Smooth muscle cell (in vitro differentiated cells): ENCODE measurements at regions not wholly inside any gene's neighbourhood (a gene's known extent, or its start where the extent isn't known, plus 50 kb on each side); places are given as distances from the start of the nearest gene placed in this dataset.

ENCODE experiments used
- DNase-seq: peaks from one replicate; lab custom pipeline; 2025; ENCODE audit not compliant: unreplicated experiment; lab: John Stamatoyannopoulos, UW
- H2AFZ ChIP-seq: fragments of 200-600 bp; sonication (generic); 2 replicates; pipeline ENCODE4 v1.6.0; 2016; ENCODE audit warnings: antibody characterized with exemption, low read depth, mild to moderate bottlenecking
- H3F3A ChIP-seq: fragments of 200-600 bp; sonication (generic); 2 replicates; pipeline ENCODE4 v1.6.0; 2017; ENCODE audit warnings: antibody characterized with exemption, low read depth
- H3K27ac ChIP-seq: fragments of 200-600 bp; sonication (generic); 2 replicates; pipeline ENCODE4 v1.5.1; 2016; ENCODE audit warnings: low read depth, mild to moderate bottlenecking
- H3K27me3 ChIP-seq: fragments of 200-600 bp; sonication (generic); 2 replicates; pipeline ENCODE4 v1.6.1; 2016; ENCODE audit warnings: low read depth, mild to moderate bottlenecking
- H3K36me3 ChIP-seq: fragments of 200-600 bp; sonication (generic); 2 replicates; pipeline ENCODE4 v1.5.1; 2016; ENCODE audit warnings: low read depth
- H3K4me1 ChIP-seq: fragments of 200-600 bp; sonication (generic); 2 replicates; pipeline ENCODE4 v1.5.1; 2016; ENCODE audit warnings: low read depth
- H3K4me2 ChIP-seq: fragments of 200-600 bp; sonication (generic); 2 replicates; pipeline ENCODE4 v1.6.0; 2016; ENCODE audit warnings: mild to moderate bottlenecking
- H3K4me3 ChIP-seq: fragments of 200-600 bp; sonication (generic); 2 replicates; pipeline ENCODE4 v1.5.1; 2016; ENCODE audit warnings: mild to moderate bottlenecking
- H3K79me2 ChIP-seq: fragments of 200-600 bp; sonication (generic); 2 replicates; pipeline ENCODE4 v1.6.0; 2016; ENCODE audit warnings: low read depth, mild to moderate bottlenecking
- H3K9ac ChIP-seq: fragments of 200-600 bp; sonication (generic); 2 replicates; pipeline ENCODE4 v1.6.0; 2016; ENCODE audit warnings: low read depth
- H3K9me3 ChIP-seq: fragments of 200-600 bp; sonication (generic); replicated peaks from 2 replicates; pipeline ENCODE4 v1.5.1; 2016; ENCODE audit warnings: low read depth
- H4K20me1 ChIP-seq: fragments of 200-600 bp; sonication (generic); 2 replicates; pipeline ENCODE4 v1.6.0; 2016; ENCODE audit warnings: low read depth
- CTCF ChIP-seq: fragments of 200-600 bp; sonication (generic); IDR thresholded peaks from 2 replicates; pipeline ENCODE4 v1.5.1; 2017; ENCODE audit warnings: borderline replicate concordance, mild to moderate bottlenecking, antibody characterized with exemption; ENCODE audit not compliant: insufficient read depth, poor library complexity, severe bottlenecking
- WGBS: methylation state at CpG from one replicate; pipeline ENCODE4 v1.1.7; 2016; ENCODE audit warnings: low lambda C conversion rate; 5-methylcytosine and 5-hydroxymethylcytosine counted together

GRCh38 chr12:81809113-81809777 lies 50.1 kb upstream of the PPFIA2 start:
- no peak overlapping the region for H3K9ac ChIP-seq
- WGBS, result 86% methylated on average over 4 of the region's 4 CpGs
- no peaks in the 10 kb centered on the region for H3F3A ChIP-seq
- no peak overlapping the region for H3K27ac ChIP-seq
- H3K4me2 ChIP-seq, result no peak overlapping the region
- H3K4me1 ChIP-seq, result no peaks in the 10 kb centered on the region
- H2AFZ ChIP-seq, result no peak overlapping the region
- H3K79me2 ChIP-seq, result no peaks in the 10 kb centered on the region
- TF ChIP-seq CTCF, result no peak
- DNase-seq, result no peak
- H3K4me3 ChIP-seq, result no peak overlapping the region
- no peaks in the 10 kb centered on the region for H3K27me3 ChIP-seq
- H4K20me1 ChIP-seq, result no peaks in the 10 kb centered on the region
- no peaks in the 10 kb centered on the region for H3K9me3 ChIP-seq
- no peaks in the 10 kb centered on the region for H3K36me3 ChIP-seq
